Type B pancreatic cell (in vitro differentiated cells): ENCODE measurements at regions not wholly inside any gene's neighbourhood (a gene's known extent, or its start where the extent isn't known, plus 50 kb on each side); places are given as distances from the start of the nearest gene placed in this dataset.

ENCODE experiments used
- DNase-seq: peaks from one replicate; pipeline ENCODE4 v3.0.0; 2021; ENCODE audit warnings: mixed read lengths; ENCODE audit not compliant: unreplicated experiment; ENCODE audit errors: extremely low spot score
- H3K27ac Mint-ChIP-seq: 2 replicates; pipeline ENCODE4 v1.8.0; 2021; ENCODE audit warnings: mild to moderate bottlenecking, mixed read lengths
- H3K27me3 Mint-ChIP-seq: 2 replicates; pipeline ENCODE4 v1.8.0; 2021; ENCODE audit warnings: mixed read lengths
- H3K36me3 Mint-ChIP-seq: 2 replicates; pipeline ENCODE4 v1.8.0; 2021; ENCODE audit warnings: mixed read lengths
- H3K4me1 Mint-ChIP-seq: one replicate; pipeline ENCODE4 v1.8.0; 2021; ENCODE audit warnings: mixed read lengths; ENCODE audit not compliant: unreplicated experiment
- H3K4me3 Mint-ChIP-seq: 2 replicates; pipeline ENCODE4 v1.8.0; 2021; ENCODE audit warnings: mild to moderate bottlenecking, mixed read lengths
- H3K9me3 Mint-ChIP-seq: 2 replicates; pipeline ENCODE4 v1.8.0; 2021; ENCODE audit warnings: mixed read lengths
- CTCF ChIP-seq: fragments of 200-600 bp; sonication (generic); conservative IDR thresholded peaks from 2 replicates; pipeline ENCODE4 v1.5.0; 2021; ENCODE audit warnings: antibody characterized with exemption, mild to moderate bottlenecking

- Mint-ChIP-seq H3K9me3 (no peaks in the 10 kb centered on the region), H3K27me3 (no peaks in the 10 kb centered on the region), H3K36me3 (peaks cover 7% of the 10 kb centered on the region), H3K4me3 (no peak overlapping the region), H3K4me1 (no peaks in the 10 kb centered on the region), H3K27ac (no peak overlapping the region)
- no peak for TF ChIP-seq CTCF
- DNase-seq, result no peak
Observed at GRCh38 chr2:236394571-236394970, 130.4 kb upstream of the ASB18 start.

- no peak for DNase-seq
- Mint-ChIP-seq H3K36me3 (peaks cover 4% of the 10 kb centered on the region), H3K4me3 (no peak overlapping the region), H3K4me1 (no peaks in the 10 kb centered on the region), H3K27ac (no peak overlapping the region), H3K27me3 (no peaks in the 10 kb centered on the region), H3K9me3 (no peaks in the 10 kb centered on the region)
- TF ChIP-seq CTCF, result no peak
Observed at GRCh38 chr2:236395067-236395466, 130.9 kb upstream of the ASB18 start.

- Mint-ChIP-seq H3K9me3 (no peaks in the 10 kb centered on the region), H3K4me1 (no peaks in the 10 kb centered on the region), H3K36me3 (no peaks in the 10 kb centered on the region), H3K27me3 (no peaks in the 10 kb centered on the region), H3K27ac (no peak overlapping the region), H3K4me3 (no peak overlapping the region)
- TF ChIP-seq CTCF, result no peak
- no peak for DNase-seq
Observed at GRCh38 chr2:236396818-236397350, 132.7 kb upstream of the ASB18 start.

GRCh38 chr2:236397681-236398080 is 133.5 kb upstream of the ASB18 start:
- no peaks in the 10 kb centered on the region for H3K27me3 Mint-ChIP-seq
- H3K4me1 Mint-ChIP-seq, result no peaks in the 10 kb centered on the region
- H3K27ac Mint-ChIP-seq, result no peak overlapping the region
- no peak overlapping the region for H3K4me3 Mint-ChIP-seq
- no peaks in the 10 kb centered on the region for H3K36me3 Mint-ChIP-seq
- no peaks in the 10 kb centered on the region for H3K9me3 Mint-ChIP-seq
- no peak for DNase-seq
- TF ChIP-seq CTCF, result no peak

GRCh38 chr2:236399409-236399808 is 135.2 kb upstream of the ASB18 start:
- Mint-ChIP-seq H3K27ac (no peak overlapping the region), H3K36me3 (no peaks in the 10 kb centered on the region), H3K4me1 (no peaks in the 10 kb centered on the region), H3K9me3 (no peaks in the 10 kb centered on the region), H3K4me3 (no peak overlapping the region), H3K27me3 (no peaks in the 10 kb centered on the region)
- no peak for TF ChIP-seq CTCF
- DNase-seq, result no peak

GRCh38 chr2:236400046-236400574 is 135.9 kb upstream of the ASB18 start:
- no peaks in the 10 kb centered on the region for H3K9me3 Mint-ChIP-seq
- no peak overlapping the region for H3K4me3 Mint-ChIP-seq
- H3K27me3 Mint-ChIP-seq, result no peaks in the 10 kb centered on the region
- DNase-seq, result no peak
- H3K27ac Mint-ChIP-seq, result no peak overlapping the region
- no peak for TF ChIP-seq CTCF
- H3K36me3 Mint-ChIP-seq, result no peaks in the 10 kb centered on the region
- no peaks in the 10 kb centered on the region for H3K4me1 Mint-ChIP-seq
